ENCODE measurements at regions not wholly inside any gene's neighbourhood (a gene's known extent, or its start where the extent isn't known, plus 50 kb on each side); places are given as distances from the start of the nearest gene placed in this dataset.

- TF ChIP-seq CTCF (IDR thresholded peaks at IDR 0.05; ENCODE audit: poor library complexity) (no peak), EZH2 (IDR thresholded peaks at IDR 0.05; ENCODE audit: borderline replicate concordance) (no peak)
Observed at GRCh38 chr6:164040994-164041393, 626.5 kb downstream of the QKI start.
